RWPE2 (cell line): ENCODE measurements at regions not wholly inside any gene's neighbourhood (a gene's known extent, or its start where the extent isn't known, plus 50 kb on each side); places are given as distances from the start of the nearest gene placed in this dataset.

Experiments
- ATAC-seq: fragments of 200-7000 bp; cut with Tn5 transposase; 3 replicates; pipeline ENCODE4 v1.9.1; 2021; ENCODE audit warnings: low read depth
- DNase-seq: peaks from one replicate; pipeline ENCODE4 v3.0.0-alpha.2; 2020; ENCODE audit warnings: low spot score
- H3K27ac ChIP-seq: fragments of 450-650 bp; 2 replicates; pipeline ENCODE4 v1.5.1; 2017; ENCODE audit warnings: mild to moderate bottlenecking; ENCODE audit not compliant: poor library complexity, severe bottlenecking
- H3K27me3 ChIP-seq: fragments of 250-450 bp; sonication (Bioruptor Pico); 2 replicates; pipeline ENCODE4 v1.5.1; 2021; ENCODE audit warnings: mild to moderate bottlenecking, moderate library complexity; ENCODE audit not compliant: insufficient read depth, poor library complexity, severe bottlenecking
- H3K36me3 ChIP-seq: fragments of 250-450 bp; sonication (Bioruptor Pico); 2 replicates; pipeline ENCODE4 v1.5.1; 2020; ENCODE audit warnings: low read depth, mild to moderate bottlenecking, moderate library complexity
- H3K4me1 ChIP-seq: fragments of 250-450 bp; sonication (Bioruptor Pico); 2 replicates; pipeline ENCODE4 v1.5.1; 2021; ENCODE audit warnings: mild to moderate bottlenecking, moderate library complexity; ENCODE audit not compliant: insufficient read depth, poor library complexity, severe bottlenecking
- H3K4me3 ChIP-seq: fragments of 250-450 bp; sonication (Bioruptor Pico); 2 replicates; pipeline ENCODE4 v1.5.1; 2021; ENCODE audit warnings: mild to moderate bottlenecking, moderate library complexity; ENCODE audit not compliant: severe bottlenecking
- H3K9me3 ChIP-seq: fragments of 250-450 bp; sonication (Bioruptor Pico); 2 replicates; pipeline ENCODE4 v1.5.1; 2021; ENCODE audit warnings: mild to moderate bottlenecking, moderate library complexity; ENCODE audit not compliant: severe bottlenecking
- TF ChIP-seq, protein P1 (sequence below): fragments of 450-650 bp; IDR thresholded peaks from one replicate; pipeline ENCODE4 v1.5.1; 2017; ENCODE audit warnings: mild to moderate bottlenecking, moderate library complexity; ENCODE audit not compliant: poor library complexity, severe bottlenecking

DNA sequence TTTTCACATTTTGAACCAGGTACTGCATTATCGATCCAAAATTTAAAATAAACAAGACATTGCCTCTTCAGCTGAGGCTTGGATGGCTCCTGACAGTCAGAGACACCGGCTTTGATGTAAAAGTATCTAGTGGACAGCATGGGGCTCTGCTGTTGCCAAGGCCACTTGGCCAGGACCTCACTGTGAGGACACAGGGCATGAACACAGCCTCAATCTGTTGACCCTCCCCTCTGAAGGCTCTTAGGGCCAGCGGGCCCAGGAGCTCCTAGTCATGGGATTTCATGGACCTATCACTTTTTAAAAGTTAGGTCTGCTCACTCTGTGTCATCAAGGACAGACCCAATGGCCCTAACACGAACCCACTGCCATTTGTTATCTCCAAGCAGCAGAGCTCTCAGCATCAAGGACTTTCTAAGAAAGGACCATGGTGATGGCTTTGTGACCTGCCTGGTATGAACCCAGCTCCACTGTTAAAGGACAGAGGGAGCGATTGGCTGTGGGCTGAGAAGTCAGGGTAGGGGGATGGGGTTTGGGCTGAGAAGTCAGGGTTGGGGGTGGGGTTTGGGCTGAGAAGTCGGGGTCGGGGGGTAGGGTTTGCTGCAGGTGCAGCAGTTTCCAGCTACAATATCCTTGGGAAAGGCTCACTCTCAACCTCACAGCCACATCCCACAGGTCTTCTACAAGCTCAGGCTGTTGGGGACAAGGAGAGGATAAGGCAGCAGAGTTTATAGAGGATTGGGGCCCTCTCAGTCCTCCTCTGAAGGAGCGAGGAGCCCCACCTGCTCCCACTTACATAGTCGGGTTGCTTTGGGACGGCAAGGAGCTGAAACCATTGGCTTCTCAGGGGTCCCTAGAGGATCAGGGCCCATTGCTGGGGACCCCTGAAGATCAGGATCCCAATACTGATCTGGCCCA lies 146.8 kb downstream of the BARX1 start:
- TF ChIP-seq, protein P1, sequence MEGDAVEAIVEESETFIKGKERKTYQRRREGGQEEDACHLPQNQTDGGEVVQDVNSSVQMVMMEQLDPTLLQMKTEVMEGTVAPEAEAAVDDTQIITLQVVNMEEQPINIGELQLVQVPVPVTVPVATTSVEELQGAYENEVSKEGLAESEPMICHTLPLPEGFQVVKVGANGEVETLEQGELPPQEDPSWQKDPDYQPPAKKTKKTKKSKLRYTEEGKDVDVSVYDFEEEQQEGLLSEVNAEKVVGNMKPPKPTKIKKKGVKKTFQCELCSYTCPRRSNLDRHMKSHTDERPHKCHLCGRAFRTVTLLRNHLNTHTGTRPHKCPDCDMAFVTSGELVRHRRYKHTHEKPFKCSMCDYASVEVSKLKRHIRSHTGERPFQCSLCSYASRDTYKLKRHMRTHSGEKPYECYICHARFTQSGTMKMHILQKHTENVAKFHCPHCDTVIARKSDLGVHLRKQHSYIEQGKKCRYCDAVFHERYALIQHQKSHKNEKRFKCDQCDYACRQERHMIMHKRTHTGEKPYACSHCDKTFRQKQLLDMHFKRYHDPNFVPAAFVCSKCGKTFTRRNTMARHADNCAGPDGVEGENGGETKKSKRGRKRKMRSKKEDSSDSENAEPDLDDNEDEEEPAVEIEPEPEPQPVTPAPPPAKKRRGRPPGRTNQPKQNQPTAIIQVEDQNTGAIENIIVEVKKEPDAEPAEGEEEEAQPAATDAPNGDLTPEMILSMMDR, result no peak
- ATAC-seq (no peak), DNase-seq (no peak)
- H3K4me3 ChIP-seq, result no peak overlapping the region
- H3K27ac ChIP-seq, result no peak overlapping the region
- H3K36me3 ChIP-seq, result no peaks in the 10 kb centered on the region
- H3K4me1 ChIP-seq, result no peaks in the 10 kb centered on the region
- no peaks in the 10 kb centered on the region for H3K27me3 ChIP-seq
- H3K9me3 ChIP-seq, result no peaks in the 10 kb centered on the region

DNA sequence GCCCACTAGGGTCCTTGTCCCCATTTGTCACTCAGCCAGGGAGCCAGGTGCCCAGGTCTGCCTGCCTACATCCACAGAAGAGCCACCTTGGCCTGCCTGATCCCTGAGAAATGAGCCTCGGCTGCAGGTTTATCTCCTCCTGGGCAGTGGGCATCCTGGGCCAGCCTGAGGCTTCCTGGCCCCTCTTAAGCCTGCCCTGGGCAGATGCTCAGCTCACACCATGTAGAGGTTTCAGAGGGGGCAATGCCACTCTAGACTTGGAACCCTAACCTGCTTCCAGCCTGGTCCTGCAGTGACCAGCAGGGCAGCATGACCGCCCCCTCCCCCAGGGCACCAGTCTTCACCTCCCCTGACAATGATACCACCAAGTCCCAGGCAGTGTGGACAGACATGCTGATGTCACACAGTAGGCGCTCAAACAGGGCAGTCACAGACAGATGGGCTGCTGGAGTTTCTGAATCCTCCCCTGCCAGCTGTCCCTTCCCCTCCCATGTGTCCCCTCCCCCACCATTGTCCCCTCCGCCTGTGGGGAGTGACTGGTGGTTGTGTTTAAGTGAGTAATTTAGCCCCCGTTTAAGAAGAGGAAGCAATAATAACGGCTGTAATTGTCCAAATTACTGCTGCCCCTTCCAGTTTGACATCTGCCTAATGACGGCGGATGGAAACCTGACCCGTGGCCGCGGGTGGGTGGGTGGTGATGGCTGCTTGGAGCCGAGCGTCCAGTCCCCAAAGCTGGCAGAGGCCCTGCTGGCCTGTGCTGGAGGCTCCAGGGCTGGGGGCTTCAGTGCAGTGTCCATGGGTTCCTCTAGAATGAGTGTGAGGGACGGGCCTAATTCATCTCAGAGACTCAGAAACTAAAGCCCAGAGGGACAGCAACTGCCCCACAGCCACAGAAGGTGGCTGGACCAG lies 147.7 kb downstream of the BARX1 start:
- no peaks in the 10 kb centered on the region for H3K9me3 ChIP-seq
- ATAC-seq (no peak), DNase-seq (no peak)
- H3K36me3 ChIP-seq, result no peaks in the 10 kb centered on the region
- H3K27me3 ChIP-seq, result no peaks in the 10 kb centered on the region
- H3K27ac ChIP-seq, result no peak overlapping the region
- H3K4me3 ChIP-seq, result no peak overlapping the region
- H3K4me1 ChIP-seq, result no peaks in the 10 kb centered on the region
- TF ChIP-seq, protein P1, result no peak

DNA sequence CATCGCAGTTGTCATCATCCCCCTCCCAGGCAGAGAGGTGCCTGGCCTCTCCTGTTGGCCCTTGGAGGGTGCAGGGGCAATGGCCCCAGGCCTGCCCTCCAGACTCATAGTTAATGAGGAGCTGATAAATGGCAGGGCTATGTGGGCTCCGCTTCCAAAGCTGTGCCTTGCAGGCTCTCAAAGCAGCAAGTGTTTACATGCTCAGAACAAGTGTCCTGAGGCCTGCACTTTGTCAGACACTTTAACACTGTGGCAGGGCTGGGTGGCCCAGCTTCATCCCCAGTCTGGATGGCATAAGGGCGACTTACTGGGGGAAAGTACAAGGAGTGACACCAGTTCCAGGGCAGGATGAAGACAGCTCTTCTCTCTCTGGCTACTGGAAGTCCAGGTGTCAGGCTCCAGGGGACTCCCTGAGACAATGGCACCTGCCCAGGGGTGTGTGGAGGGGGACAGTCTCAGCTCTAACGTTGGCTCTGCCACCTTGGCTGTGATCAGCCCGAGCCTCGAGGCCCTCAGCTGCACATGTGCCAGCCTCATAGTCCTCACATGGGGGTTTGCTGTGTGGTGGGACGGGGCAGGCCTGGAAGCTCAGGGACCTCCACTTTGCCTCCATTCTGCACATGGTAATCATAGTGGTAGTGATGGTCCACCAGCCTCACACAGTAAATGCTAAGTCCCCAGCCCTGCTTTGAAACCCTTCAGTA lies 153.4 kb downstream of the BARX1 start:
- H3K36me3 ChIP-seq, result no peaks in the 10 kb centered on the region
- no peak for DNase-seq
- TF ChIP-seq, protein P1, result no peak

DNA sequence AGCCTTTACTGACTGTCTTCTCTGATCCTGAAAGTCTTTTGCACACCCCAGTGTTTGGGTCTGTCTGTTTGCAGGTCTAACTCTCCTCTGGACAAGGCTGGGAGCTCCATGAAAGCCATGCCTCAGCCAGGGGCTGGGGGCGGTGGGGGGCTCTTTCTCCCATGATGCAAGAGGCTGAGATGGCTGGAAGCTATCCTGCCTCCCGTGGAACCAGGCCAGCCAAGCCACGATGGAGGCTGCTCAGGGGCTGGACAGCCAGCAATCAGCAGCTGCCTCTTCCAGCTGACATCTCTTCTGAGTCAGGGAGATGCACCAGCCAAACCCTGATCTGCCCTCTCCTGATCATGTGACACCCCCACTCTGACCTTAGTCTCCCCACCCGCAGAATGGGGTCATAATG lies 154.0 kb downstream of the BARX1 start:
- H3K9me3 ChIP-seq, result no peaks in the 10 kb centered on the region
- no peak overlapping the region for H3K4me3 ChIP-seq
- TF ChIP-seq, protein P1, result no peak
- no peaks in the 10 kb centered on the region for H3K27me3 ChIP-seq
- H3K36me3 ChIP-seq, result no peaks in the 10 kb centered on the region
- H3K4me1 ChIP-seq, result no peaks in the 10 kb centered on the region
- no peak overlapping the region for H3K27ac ChIP-seq
- DNase-seq (no peak), ATAC-seq (no peak)

More for the DNA sequence above, 153.4 kb downstream of the BARX1 start:
- H3K27ac ChIP-seq, result no peak overlapping the region
- H3K4me1 ChIP-seq, result no peaks in the 10 kb centered on the region
- no peak for ATAC-seq
- no peaks in the 10 kb centered on the region for H3K27me3 ChIP-seq
- H3K4me3 ChIP-seq, result no peak overlapping the region
- no peaks in the 10 kb centered on the region for H3K9me3 ChIP-seq
